HG02884 (cell line): ENCODE measurements at regions not wholly inside any gene's neighbourhood (a gene's known extent, or its start where the extent isn't known, plus 50 kb on each side); places are given as distances from the start of the nearest gene placed in this dataset.

Experiments used
- ATAC-seq: cut with Tn5 transposase; IDR thresholded peaks from one replicate; pipeline ENCODE4 v1.9.1; 2021; ENCODE audit warnings: mild to moderate bottlenecking, moderate library complexity; ENCODE audit not compliant: unreplicated experiment

DNA sequence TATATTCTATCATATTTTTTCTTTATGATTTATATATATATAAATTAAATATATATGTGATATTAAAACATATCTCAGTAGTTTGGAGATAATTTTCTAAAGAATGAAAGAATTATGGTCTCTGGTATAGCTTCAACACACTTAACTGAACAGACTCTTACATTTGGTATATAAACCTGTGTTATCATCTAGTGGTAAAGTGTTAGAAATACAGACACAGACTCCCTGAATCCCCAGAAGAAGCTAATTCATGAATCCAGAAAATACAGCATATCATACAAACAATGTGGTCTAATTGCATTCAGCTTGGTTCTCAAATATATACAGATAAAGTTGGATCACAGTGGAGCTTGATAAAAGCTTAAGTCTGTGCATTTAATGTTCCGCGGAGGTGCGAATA is 1100.4 kb downstream of the ROBO2 start:
- no peak for ATAC-seq

DNA sequence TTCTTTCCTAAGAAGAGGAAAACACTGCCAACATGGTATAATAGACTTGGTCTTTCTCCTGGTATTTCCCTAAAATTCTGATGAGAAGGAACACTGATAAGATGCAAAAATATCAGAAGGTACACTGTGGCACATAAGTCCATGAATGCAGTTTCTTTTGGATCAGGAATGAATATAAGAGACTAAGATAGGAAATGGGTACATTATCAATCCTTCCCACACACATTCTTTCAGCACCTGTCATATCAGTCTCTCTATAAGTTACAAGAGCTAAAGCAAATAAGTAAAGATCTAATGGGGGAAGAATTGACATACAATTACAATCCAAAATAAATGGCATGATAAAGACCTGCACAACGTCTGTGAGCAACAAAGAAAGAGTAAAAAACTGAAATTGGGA is 1101.0 kb downstream of the ROBO2 start:
- no peak for ATAC-seq

DNA sequence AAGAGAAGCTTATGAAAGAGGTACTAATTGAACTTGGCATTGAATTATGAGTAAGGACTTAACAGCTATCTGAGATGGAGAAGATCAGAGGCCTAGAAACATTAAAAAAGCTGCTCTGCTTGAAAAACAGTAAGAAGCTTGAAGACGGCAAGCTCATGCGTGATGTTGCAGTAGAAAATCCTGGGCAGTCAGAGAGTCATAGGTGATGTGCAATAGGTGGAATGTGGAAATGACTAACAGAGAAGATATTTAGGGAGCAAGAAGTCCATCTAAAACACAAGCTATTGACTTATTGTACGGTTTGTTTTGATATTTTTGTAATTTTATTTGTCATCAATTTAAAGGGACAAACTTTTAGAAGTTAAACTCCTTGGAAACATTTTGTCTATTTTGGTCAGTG is 1101.4 kb downstream of the ROBO2 start:
- ATAC-seq, result no peak

DNA sequence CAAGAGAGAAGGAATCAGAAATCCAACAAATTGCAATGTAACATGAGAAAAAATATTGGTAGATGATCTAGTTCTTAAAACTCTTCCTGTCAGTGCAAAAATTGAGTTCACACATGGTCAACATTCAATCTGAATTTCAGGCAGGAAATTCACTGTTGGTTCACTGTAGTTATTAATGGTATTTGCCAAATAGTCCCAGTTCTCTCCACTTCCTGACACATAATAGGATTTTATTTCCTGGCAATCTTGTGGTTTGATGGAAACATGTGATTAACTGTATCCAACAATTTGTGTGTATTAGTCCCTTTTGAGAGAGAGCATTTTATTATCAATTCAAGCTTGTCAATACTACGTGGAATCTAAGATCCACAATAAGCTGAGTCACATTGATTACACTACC is 1103.1 kb downstream of the ROBO2 start:
- no peak for ATAC-seq

DNA sequence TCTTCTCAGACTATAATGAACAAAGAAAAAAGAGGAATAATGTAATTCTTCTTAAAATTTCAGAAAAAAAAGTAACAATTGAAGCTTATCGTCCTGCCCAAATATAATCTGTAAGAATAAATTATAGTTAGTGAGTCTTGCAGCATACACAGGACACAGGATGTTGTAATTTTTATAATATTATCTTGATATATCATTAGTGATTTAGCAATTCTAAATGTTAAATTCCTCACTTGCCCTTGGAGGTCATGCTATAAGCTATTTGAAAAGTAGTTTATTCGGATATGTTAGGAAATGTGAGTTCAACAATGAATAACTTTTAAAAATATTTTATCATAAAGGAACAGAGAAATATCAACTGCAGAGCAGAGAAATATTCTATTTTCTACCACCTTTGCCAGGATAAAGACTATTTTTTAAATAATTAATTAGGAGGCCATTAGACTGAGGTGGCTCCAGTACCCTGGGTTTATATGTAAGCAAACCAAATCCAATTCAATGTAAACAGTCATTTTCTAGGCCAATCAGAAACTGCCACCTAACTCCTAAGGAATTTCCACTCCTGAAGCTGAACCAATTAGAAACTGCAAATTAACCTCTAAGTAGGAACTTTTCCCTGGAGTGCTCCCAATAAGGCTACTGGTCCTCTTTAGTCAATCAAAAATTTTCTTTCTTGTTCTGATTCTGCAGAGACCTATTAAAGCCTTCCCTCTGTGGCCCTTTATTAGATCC is 1109.3 kb downstream of the ROBO2 start:
- ATAC-seq, result no peak

DNA sequence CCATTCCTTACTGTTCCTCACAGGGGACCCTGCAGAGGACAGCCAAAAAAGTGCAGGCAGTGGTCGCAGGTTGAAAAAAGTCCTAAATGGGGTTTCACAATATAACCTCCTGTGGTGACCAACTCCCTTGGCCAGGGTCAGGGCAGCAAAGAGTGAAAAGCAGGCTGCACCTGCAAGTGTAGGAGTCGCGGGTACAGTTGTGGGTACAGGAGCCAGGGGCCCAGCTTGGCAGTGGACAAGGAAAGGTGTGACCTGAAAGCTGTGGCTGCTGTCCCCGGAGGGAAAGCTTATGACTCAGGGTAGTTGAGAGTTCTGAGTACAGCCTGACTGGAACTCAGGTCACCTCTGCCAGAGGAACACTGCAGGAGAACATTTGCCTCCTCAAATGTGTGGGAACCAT is 1114.1 kb downstream of the ROBO2 start:
- ATAC-seq, result no peak

DNA sequence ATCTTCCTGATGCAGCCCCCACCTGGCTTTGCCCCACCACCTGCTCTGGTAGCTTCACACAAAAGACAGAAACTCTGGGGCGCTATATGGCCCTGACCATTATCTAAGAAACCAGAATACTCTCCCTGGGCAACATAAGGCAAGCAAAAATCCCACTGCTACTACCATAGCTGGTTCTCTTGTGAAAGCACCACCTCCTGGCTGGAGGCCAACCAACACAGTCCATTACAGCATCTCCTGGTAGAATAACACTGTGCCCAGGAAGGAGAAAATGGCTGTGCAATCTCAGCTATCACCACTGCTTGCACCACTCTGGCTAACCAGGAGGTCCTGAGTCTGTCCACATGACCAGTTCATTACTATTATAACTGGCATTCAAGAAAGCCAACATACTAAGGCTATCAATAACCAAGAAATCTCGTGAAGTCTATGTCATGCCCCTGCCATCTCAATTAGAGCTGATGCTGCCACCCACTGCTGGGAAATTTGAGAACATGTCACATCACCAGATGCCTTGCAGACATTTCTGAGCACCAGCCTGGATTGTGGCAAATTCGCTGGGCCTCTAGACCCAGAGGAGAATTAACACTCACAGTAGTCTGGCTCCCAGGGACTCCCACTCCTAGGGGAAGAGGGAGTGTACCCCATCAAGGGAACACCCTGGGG is 1114.8 kb downstream of the ROBO2 start:
- ATAC-seq, result no peak

DNA sequence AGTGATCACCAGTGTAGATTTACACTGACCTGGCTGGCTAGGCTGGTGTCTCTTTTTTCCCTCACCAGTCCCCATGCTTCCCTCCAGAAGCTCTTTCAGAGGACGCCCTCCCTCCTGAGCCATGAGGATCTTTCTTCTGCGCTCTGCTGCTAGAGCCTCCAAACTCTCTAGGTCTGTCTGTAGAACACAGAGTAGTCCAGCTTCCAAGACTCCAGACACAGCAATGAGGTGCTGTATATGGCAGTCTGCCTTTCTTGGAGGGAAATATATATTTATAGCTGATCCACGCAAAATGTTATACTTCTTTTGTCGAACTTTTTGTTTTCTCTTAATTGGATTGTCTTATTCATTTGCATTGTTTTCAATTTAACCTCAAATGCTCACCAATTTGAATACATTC is 1121.8 kb downstream of the ROBO2 start:
- no peak for ATAC-seq

DNA sequence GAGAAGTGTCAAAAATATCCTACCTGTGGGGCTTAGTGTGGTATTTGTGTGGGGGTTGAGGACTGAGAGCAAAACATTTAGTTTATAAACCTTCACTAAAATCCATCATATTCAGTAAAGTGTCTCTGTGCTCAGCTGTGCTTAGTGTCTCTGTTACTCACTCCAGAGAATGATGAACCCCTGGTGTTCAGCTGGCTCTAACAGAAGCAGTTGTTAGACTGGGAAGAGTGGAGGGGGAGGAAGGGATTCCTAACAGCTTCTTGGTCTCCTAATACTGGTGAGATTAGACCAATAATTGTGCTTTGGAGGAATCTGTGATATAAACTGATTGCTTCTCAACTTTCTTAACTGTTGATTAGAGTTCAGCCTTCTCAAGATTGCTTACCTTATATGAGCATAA is 1123.5 kb downstream of the ROBO2 start:
- ATAC-seq, result no peak

DNA sequence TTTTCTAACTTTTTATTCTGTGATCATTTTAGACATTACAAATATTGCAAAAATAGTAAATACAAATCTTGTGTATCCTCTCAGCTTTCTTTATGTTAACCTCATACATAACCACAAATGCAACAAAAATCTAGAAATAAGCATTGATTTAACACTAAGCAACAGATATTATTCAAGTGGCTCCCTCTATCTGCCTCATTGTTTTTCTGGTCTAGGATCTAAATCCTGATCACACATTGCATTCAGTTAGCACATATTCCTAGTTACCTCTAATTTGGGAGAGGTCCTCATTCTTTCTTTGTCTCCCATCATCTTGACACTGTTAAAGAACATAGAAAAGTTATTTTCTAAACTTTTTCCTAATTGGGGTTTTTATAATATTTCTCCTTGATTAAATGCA is 1126.0 kb downstream of the ROBO2 start:
- ATAC-seq, result no peak

DNA sequence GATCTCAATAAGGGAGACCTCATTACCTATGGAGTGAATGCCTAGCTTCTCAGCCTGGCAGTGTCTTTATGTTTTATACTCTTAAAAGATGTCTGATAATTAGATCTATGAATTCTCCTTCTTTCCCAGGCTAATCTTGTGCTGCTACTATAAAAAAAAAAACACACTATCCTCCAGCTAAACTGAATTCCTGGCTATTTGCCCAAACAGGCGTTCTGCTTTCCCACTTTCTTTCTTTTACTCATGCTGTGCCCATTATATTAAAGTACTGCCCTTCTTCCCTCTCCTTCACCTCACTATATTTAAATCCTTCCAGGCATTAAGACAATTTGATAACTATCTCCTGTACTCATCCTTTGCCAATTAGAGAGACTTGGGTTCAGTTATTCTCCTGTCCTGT is 1134.9 kb downstream of the ROBO2 start:
- no peak for ATAC-seq

DNA sequence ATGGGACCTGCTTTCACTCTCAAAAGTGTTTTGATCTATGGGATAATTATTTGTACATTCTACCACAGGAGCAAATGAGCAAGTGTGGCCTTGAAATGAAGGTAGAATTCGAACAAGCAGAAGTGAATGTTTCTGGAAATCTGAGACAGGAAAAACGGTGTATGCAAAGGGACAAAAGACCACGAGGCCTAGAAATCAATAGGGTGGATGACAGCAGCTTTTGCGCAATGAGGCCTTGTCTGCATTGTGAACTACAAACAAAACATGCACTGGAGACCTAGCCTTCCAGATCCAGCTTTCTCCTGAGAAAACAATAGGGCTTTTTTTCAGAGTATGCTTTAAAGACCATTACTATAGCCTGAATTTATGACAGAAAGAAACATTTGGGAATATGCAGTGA is 1137.0 kb downstream of the ROBO2 start:
- ATAC-seq, result no peak

DNA sequence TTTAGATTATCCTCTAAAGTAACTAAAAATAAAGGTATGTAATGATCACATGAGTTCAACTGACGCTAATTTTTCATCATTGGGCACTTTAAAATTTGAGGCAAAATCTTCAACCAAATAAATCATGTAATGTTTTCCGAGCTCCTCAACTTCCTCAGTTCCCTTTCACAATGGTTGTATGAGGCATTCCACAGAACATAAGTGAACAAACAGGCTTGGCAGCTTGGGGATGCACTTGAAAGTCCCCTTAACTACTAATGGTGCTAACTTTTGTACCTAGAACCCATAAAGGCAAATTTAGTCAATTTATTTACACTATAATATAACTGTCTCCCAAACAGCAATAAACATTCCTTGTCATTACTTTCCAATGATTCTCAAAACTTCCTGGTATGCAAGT is 1137.9 kb downstream of the ROBO2 start:
- no peak for ATAC-seq

DNA sequence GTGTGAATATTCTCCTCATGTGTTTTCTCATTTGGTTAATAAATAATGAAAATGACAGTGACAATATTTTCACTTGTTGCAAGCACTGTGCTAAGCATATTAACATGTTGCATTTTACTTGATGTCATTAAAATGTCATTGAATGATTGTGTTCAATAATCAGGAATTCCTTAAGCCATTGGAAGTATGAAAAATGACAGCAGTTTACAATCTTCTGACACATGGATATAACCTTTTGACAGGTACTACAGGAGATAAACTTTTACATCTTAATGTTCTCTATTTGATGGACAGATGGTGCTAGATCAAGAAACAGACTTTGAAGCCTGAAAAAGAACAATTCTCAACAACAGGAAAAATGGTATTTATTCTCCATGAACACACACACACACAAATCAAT is 1138.3 kb downstream of the ROBO2 start:
- ATAC-seq, result no peak

DNA sequence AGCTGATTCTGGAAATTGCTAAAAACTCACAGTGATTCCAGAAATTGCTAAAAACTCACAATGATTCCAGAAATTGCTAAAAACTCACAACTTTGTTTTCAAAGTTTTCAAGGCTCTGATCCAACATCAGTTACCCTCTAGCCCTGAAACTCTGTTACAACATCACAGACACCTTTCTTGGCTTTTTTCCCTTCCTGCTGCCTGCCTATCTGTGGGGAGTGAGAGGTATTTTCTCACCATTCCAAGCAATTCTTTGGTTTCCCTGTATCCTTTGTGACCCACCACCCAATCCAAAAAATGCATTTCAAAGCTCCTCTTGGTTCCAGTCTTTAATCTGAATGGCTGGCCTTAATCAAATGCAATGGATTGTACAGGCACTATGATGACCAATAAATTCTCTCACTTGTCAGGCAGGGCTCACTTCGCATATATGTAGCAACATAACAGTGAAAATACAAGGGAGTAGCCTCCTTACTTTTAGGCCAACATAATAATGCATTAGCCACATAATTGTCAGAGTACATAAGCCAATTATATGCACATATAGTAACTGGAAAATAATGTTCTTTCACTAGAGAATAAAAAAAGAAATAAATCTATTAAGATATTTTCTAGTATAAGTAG is 1139.0 kb downstream of the ROBO2 start:
- ATAC-seq, result no peak

DNA sequence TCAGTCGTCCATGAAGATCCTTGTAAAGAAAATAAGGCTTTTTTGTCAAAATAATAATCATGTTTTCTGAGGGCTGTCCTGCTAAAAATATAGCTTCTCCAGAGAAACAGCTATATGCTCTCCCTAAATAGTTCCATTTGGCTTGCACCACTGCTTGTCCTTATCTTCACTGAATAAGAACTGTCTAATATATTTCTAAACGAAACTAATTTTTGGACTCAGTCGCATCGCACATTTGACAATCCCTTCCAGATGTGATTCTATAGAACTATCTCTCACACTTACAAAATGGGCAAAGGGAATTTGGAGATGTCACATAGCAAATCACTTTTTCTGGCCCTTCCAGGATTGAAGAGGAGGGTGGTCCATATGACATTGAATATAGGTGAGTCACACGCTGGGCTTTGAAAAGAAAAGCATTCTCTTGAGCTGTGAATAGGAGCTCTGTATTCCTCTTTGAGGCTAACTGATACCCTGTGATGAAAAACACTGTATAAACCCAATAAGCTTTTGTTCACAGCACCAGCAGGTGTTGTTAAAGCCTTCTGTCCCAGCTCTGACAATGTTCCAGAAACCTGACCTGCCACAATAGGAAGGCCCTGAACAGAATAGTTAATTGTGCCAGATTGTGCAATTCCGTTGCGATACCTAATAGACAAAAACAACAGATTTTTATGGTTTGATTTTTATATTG is 1144.2 kb downstream of the ROBO2 start:
- ATAC-seq, result no peak

DNA sequence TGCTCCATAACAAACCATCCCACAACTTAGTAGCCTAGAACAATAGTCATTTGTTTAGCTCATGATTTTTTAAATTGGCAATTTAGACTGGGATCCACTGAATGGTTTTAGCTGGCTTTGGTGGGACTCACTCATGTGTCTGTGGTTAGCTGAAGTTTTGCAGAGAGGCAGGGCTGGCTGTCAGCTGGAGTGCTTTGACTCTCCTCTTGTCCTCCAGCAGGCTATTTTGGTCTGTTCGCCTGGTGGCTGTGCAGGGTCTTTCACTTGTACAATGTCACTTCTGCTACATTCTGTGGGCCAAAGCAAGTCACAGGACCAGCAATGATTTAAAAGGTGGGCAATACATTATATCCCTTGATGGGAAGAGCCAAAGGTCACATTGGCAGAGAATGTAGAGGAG is 1146.5 kb downstream of the ROBO2 start:
- no peak for ATAC-seq

DNA sequence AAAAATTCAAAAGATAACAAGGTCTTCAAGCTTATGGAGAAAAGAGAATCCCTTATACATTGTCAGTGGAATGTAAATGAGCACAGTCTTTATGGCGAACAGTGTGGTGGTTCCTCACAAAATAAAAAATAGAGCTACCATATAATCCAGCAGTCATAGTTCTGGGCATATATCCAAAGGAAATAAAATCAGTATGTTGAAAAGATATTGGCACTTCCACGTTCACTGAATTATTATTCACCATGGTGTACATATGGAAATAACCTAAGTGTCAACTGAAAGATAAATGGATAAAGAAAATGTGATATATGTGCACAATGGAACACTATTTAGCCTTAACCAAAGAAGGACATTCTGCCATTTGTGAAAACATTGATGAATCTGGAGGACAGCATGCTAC is 1161.2 kb downstream of the ROBO2 start:
- ATAC-seq, result no peak

DNA sequence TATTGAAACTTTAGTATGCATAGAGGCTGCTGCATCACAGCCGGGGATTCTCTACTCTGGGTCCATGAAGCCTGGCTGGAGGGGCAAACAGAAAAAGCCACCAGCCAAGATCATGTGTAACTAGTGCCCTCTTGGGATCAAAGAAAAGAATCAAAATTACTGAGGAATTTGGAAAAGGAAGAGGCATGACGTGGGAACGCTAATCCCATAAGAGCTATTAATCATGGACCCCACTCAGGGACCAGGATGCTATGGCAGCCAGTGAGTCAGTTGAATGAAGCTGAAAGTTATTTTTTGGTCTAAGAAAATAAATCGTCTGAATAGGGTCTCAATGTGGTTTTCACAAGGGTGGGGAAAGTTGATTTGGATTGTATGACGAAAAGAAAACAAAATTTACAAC is 1165.1 kb downstream of the ROBO2 start:
- ATAC-seq, result no peak

DNA sequence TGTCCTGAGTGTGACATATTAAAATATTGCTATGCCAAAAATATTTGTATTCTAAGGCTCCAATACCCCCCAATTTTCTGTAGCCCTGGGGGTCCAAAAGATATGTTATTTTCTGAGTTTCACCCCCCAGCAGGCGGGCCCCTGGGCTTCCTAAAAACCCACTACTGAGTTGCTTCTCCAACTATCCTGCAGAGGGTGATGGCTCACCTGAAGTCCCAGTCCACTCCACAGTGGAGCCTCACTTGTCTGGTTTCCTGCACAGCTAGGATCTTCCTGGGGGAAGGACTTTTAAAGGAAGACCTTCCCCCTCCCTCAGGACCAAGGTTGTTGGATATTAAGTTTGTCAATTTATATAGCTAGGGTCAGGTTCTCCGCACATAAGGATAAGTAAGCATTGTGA is 1181.4 kb downstream of the ROBO2 start:
- ATAC-seq, result no peak

DNA sequence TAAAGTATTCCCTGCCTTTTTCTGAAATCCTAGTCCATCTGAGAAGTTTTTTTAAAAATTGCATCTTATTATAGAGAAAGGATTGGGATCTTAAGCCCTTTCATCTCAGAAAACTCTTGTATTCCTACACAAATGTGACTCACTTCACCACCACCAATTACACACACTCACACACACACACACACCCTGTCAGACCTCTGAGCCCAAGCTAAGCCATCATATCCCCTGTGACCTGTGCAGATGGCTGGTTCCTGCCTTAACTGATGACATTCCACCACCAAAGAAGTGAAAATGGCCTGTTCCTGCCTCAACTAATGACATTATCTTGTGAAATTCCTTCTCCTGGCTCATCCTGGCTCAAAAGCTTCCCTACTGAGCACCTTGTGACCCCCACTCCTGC is 1181.9 kb downstream of the ROBO2 start:
- ATAC-seq, result no peak

DNA sequence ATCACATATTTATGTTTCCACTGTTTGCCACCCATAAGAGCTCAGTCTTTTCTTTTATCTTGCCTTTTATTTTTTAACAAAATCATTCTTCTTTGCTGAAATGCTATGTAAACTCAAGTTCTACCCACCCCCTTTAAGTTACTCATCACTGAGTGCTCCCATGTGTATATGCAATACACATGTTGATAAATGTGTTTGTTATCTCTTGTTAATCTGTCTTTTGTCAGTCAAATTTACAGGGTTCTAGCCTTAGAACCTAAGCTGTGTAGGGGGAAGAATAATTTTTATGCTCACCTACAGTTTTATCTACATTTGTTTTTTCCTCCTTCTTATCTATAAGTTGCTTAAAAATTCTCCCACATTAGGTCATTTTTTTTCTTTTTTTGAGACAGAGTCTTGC is 1195.9 kb downstream of the ROBO2 start:
- no peak for ATAC-seq
